ENCODE measurements at regions not wholly inside any gene's neighbourhood (a gene's known extent, or its start where the extent isn't known, plus 50 kb on each side); places are given as distances from the start of the nearest gene placed in this dataset.

GRCh38 chr3:21860657-21861056, 109.6 kb upstream of the ZNF385D start:
- TF ChIP-seq CTCF (IDR thresholded peaks at IDR 0.05) = no peak
- no peak overlapping the region for H3K27ac ChIP-seq
- H3K4me3 ChIP-seq = no peak overlapping the region
- DNase-seq (ENCODE audit: low spot score) = no peak

- Histone ChIP-seq H3K27ac (no peak overlapping the region), H3K4me3 (no peak overlapping the region)
- no peak for TF ChIP-seq CTCF (IDR thresholded peaks at IDR 0.05)
- no peak for DNase-seq (ENCODE audit: low spot score)
Measured at GRCh38 chr3:21876782-21877181, 125.8 kb upstream of the ZNF385D start.

GRCh38 chr3:21877214-21877754, 126.3 kb upstream of the ZNF385D start:
- Histone ChIP-seq H3K27ac (no peak overlapping the region), H3K4me3 (no peak overlapping the region)
- no peak for TF ChIP-seq CTCF (IDR thresholded peaks at IDR 0.05)
- DNase-seq (ENCODE audit: low spot score) = no peak

- TF ChIP-seq CTCF (IDR thresholded peaks at IDR 0.05) = no peak
- DNase-seq (ENCODE audit: low spot score) = no peak
- Histone ChIP-seq H3K27ac (no peak overlapping the region), H3K4me3 (no peak overlapping the region)
Measured at GRCh38 chr3:21879184-21879886, 128.3 kb upstream of the ZNF385D start.

DNA sequence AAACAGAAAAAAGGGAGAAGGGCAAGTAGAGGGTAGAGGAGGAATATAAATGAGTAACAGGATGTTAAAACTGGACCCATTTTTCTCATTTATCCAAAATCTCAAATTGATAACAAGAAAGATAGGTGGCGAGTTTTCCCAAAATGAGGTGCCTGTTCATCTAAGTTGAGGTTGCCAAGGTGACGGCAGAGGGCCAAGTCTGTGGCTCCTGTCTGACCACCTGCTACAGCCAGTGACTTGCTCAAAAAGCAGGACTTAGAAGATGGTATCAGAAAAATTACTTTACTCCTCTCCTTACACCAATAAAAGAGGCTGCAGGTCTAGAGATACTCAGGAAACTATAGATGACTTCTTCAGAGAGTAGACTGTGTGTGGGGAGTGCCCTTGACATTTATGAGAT, 137.6 kb upstream of the ZNF385D start:
- Histone ChIP-seq H3K4me3 (no peak overlapping the region), H3K27ac (no peak overlapping the region)
- no peak for TF ChIP-seq CTCF (IDR thresholded peaks at IDR 0.05)
- no peak for DNase-seq (ENCODE audit: low spot score)

DNA sequence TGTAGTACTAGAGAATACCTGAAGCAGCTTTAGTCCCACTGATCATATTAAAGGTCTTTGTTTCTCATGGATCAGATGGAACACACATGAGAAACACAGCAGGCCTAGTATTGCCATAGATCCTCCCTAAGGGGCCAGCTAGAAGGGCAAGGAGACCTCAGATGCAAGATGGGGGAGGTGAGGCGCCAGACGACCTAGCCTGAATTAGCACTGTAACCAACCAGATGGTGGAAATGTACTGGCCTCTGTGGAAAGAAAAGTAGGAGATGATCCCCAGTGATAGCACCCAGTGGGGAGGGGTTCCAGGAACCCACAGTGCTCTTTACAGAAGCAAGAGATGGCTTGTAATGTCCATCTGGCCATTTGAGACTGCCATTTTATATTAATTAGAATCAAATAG, 138.2 kb upstream of the ZNF385D start:
- Histone ChIP-seq H3K4me3 (no peak overlapping the region), H3K27ac (no peak overlapping the region)
- no peak for TF ChIP-seq CTCF (IDR thresholded peaks at IDR 0.05)
- no peak for DNase-seq (ENCODE audit: low spot score)

DNA sequence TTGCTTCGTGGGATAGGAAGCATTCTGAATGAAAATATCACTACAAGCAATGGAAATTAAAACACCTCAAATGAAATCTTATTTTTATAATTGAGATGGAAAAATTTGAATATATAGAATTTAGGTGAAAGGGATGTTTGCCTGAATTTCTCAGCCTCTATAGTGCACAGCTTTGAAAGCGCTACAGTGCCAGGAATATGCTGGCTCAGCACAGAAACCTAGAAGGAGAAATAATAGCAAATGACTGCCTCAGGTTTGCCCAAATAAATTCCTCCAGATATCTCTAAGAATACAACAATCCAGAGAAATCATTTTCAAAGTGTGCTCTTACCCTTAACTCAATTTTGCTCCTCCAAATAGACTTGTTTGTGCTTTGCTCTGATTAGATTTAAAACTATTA, 141.1 kb upstream of the ZNF385D start:
- Histone ChIP-seq H3K4me3 (no peak overlapping the region), H3K27ac (no peak overlapping the region)
- no peak for DNase-seq (ENCODE audit: low spot score)
- TF ChIP-seq CTCF (IDR thresholded peaks at IDR 0.05) = no peak
